ENCODE measurements at regions not wholly inside any gene's neighbourhood (a gene's known extent, or its start where the extent isn't known, plus 50 kb on each side); places are given as distances from the start of the nearest gene placed in this dataset.

DNA sequence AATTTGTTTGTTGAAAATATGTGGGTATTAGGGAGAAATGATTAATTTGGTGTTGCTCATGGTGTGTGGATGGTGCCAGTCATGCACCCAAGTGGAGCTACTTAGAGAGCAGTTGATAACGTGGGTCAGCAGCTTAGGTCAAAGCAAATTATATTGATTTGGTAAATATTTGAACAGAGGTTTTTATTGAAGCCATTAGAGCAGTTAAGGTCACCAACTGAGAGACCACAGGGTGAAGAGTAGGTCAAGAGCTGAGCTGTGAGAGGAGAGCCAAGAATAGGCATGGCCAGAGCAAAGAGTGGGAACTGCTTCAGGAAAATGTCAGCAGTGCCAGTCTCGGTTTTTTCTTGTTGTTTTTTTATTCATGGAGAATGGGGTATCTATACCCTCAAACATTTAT, 97.9 kb downstream of the TMEM168 start:
- TF ChIP-seq YY1 (IDR thresholded peaks at IDR 0.05; ENCODE audit: low read depth) (no peak), TCF12 (IDR thresholded peaks at IDR 0.05; ENCODE audit: low read depth) (no peak), TEAD4 (IDR thresholded peaks at IDR 0.05) (no peak)

GRCh38 chr7:112699725-112700513, 90.3 kb downstream of the TMEM168 start:
- no peak for TF ChIP-seq EGR1 (IDR thresholded peaks at IDR 0.05)
- no peak for TF ChIP-seq ZBTB7A (IDR thresholded peaks at IDR 0.05; ENCODE audit: low read depth)
- TF ChIP-seq, protein P1, sequence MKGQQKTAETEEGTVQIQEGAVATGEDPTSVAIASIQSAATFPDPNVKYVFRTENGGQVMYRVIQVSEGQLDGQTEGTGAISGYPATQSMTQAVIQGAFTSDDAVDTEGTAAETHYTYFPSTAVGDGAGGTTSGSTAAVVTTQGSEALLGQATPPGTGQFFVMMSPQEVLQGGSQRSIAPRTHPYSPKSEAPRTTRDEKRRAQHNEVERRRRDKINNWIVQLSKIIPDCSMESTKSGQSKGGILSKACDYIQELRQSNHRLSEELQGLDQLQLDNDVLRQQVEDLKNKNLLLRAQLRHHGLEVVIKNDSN (IDR thresholded peaks at IDR 0.05) = no peak

GRCh38 chr7:112701456-112701855, 88.7 kb downstream of the TMEM168 start:
- TF ChIP-seq, protein P2, sequence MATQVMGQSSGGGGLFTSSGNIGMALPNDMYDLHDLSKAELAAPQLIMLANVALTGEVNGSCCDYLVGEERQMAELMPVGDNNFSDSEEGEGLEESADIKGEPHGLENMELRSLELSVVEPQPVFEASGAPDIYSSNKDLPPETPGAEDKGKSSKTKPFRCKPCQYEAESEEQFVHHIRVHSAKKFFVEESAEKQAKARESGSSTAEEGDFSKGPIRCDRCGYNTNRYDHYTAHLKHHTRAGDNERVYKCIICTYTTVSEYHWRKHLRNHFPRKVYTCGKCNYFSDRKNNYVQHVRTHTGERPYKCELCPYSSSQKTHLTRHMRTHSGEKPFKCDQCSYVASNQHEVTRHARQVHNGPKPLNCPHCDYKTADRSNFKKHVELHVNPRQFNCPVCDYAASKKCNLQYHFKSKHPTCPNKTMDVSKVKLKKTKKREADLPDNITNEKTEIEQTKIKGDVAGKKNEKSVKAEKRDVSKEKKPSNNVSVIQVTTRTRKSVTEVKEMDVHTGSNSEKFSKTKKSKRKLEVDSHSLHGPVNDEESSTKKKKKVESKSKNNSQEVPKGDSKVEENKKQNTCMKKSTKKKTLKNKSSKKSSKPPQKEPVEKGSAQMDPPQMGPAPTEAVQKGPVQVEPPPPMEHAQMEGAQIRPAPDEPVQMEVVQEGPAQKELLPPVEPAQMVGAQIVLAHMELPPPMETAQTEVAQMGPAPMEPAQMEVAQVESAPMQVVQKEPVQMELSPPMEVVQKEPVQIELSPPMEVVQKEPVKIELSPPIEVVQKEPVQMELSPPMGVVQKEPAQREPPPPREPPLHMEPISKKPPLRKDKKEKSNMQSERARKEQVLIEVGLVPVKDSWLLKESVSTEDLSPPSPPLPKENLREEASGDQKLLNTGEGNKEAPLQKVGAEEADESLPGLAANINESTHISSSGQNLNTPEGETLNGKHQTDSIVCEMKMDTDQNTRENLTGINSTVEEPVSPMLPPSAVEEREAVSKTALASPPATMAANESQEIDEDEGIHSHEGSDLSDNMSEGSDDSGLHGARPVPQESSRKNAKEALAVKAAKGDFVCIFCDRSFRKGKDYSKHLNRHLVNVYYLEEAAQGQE (IDR thresholded peaks at IDR 0.05; ENCODE audit: low read depth) = no peak
- TF ChIP-seq EP300 (IDR thresholded peaks at IDR 0.05; ENCODE audit: borderline replicate concordance) (no peak), MAX (IDR thresholded peaks at IDR 0.05) (no peak), YY1 (IDR thresholded peaks at IDR 0.05; ENCODE audit: low read depth) (no peak), EGR1 (IDR thresholded peaks at IDR 0.05) (no peak), CEBPB (IDR thresholded peaks at IDR 0.05) (no peak), TEAD4 (IDR thresholded peaks at IDR 0.05) (no peak), TAF1 (IDR thresholded peaks at IDR 0.05; ENCODE audit: low read depth) (no peak), CREB1 (IDR thresholded peaks at IDR 0.05; ENCODE audit: low read depth) (no peak), TCF12 (IDR thresholded peaks at IDR 0.05; ENCODE audit: low read depth) (no peak), NFIC (IDR thresholded peaks at IDR 0.05) (no peak), ZBTB7A (IDR thresholded peaks at IDR 0.05; ENCODE audit: low read depth) (no peak), FOXM1 (IDR thresholded peaks at IDR 0.05; ENCODE audit: borderline replicate concordance, low read depth) (no peak), RAD21 (IDR thresholded peaks at IDR 0.05; ENCODE audit: low read depth) (no peak)
- TF ChIP-seq, protein P1 (IDR thresholded peaks at IDR 0.05) = no peak

GRCh38 chr7:112707655-112708054, 82.5 kb downstream of the TMEM168 start:
- no peak for TF ChIP-seq EGR1 (IDR thresholded peaks at IDR 0.05)
- TF ChIP-seq FOXM1 (IDR thresholded peaks at IDR 0.05; ENCODE audit: borderline replicate concordance, low read depth) = no peak
- no peak for TF ChIP-seq TEAD4 (IDR thresholded peaks at IDR 0.05)
- no peak for TF ChIP-seq TCF12 (IDR thresholded peaks at IDR 0.05; ENCODE audit: low read depth)
- no peak for TF ChIP-seq YY1 (IDR thresholded peaks at IDR 0.05; ENCODE audit: low read depth)
- TF ChIP-seq, protein P1 (IDR thresholded peaks at IDR 0.05) = no peak
- no peak for TF ChIP-seq MAX (IDR thresholded peaks at IDR 0.05)
- TF ChIP-seq RAD21 (IDR thresholded peaks at IDR 0.05; ENCODE audit: low read depth) = no peak
- TF ChIP-seq, protein P2 (IDR thresholded peaks at IDR 0.05; ENCODE audit: low read depth) = no peak
- TF ChIP-seq CREB1 (IDR thresholded peaks at IDR 0.05; ENCODE audit: low read depth) = no peak
- TF ChIP-seq NFIC (IDR thresholded peaks at IDR 0.05) = no peak
- TF ChIP-seq ZBTB7A (IDR thresholded peaks at IDR 0.05; ENCODE audit: low read depth) = no peak
- no peak for TF ChIP-seq TAF1 (IDR thresholded peaks at IDR 0.05; ENCODE audit: low read depth)
- no peak for TF ChIP-seq CEBPB (IDR thresholded peaks at IDR 0.05)
- TF ChIP-seq EP300 (IDR thresholded peaks at IDR 0.05; ENCODE audit: borderline replicate concordance) = no peak

- TF ChIP-seq ZBTB7A (IDR thresholded peaks at IDR 0.05; ENCODE audit: low read depth) (no peak), RAD21 (IDR thresholded peaks at IDR 0.05; ENCODE audit: low read depth) (no peak), NFIC (IDR thresholded peaks at IDR 0.05) (no peak), CREB1 (IDR thresholded peaks at IDR 0.05; ENCODE audit: low read depth) (no peak), EP300 (IDR thresholded peaks at IDR 0.05; ENCODE audit: borderline replicate concordance) (no peak), TEAD4 (IDR thresholded peaks at IDR 0.05) (no peak), FOXM1 (IDR thresholded peaks at IDR 0.05; ENCODE audit: borderline replicate concordance, low read depth) (no peak), TCF12 (IDR thresholded peaks at IDR 0.05; ENCODE audit: low read depth) (no peak), CEBPB (IDR thresholded peaks at IDR 0.05) (no peak), TAF1 (IDR thresholded peaks at IDR 0.05; ENCODE audit: low read depth) (no peak), YY1 (IDR thresholded peaks at IDR 0.05; ENCODE audit: low read depth) (no peak), EGR1 (IDR thresholded peaks at IDR 0.05) (no peak), MAX (IDR thresholded peaks at IDR 0.05) (no peak)
- TF ChIP-seq, protein P1 (IDR thresholded peaks at IDR 0.05) = no peak
- TF ChIP-seq, protein P2 (IDR thresholded peaks at IDR 0.05; ENCODE audit: low read depth) = no peak
Measured at GRCh38 chr7:112708236-112708635, 82.0 kb downstream of the TMEM168 start.

Measured in Ishikawa (cell line).